ENCODE measurements at regions not wholly inside any gene's neighbourhood (a gene's known extent, or its start where the extent isn't known, plus 50 kb on each side); places are given as distances from the start of the nearest gene placed in this dataset.
"Not testable (repeated sequence)": the region's sequence is repeated elsewhere in the genome, so short reads cannot be mapped to it uniquely, and the experiment has no call there.

GRCh38 chr4:123605797-123606196 is 209.2 kb downstream of the SPRY1 start:
- TF ChIP-seq EZH2 (IDR thresholded peaks at IDR 0.05; ENCODE audit: low read length, missing control alignments); CTCF (conservative IDR thresholded peaks at IDR 0.05 in 1 of 2, IDR thresholded peaks at IDR 0.05 in 1 of 2; ENCODE audit: low read depth in 1 of 2, low read length in 2 of 2): not testable (repeated sequence)

Data from fibroblast of lung (primary cell).